Fibroblast of lung (primary cell): ENCODE measurements at regions not wholly inside any gene's neighbourhood (a gene's known extent, or its start where the extent isn't known, plus 50 kb on each side); places are given as distances from the start of the nearest gene placed in this dataset.
A peak's percentile ranks its signal among the peaks of the same experiment; 100 is the strongest.

Experiments
- DNase-seq, 2 donors: peaks; one replicate each; pipeline versions ENCODE4 v3.0.0 to v3.0.0-alpha.2; 2010; ENCODE audit warnings: low read depth in 2 of 2
- H2AFZ ChIP-seq: 2 replicates; pipeline ENCODE4 v1.5.1; 2012; ENCODE audit warnings: low read length, control low read depth, inconsistent platforms
- H3K27ac ChIP-seq: 2 replicates; pipeline ENCODE4 v1.5.1; 2011; ENCODE audit warnings: low read length, control low read depth; ENCODE audit not compliant: insufficient read depth
- H3K27me3 ChIP-seq: 2 replicates; pipeline ENCODE4 v1.5.1; 2011; ENCODE audit warnings: mild to moderate bottlenecking, low read length; ENCODE audit not compliant: control insufficient read depth, insufficient read depth
- H3K36me3 ChIP-seq: 2 replicates; pipeline ENCODE4 v1.5.1; 2011; ENCODE audit warnings: low read length; ENCODE audit not compliant: control insufficient read depth, insufficient read depth
- H3K4me1 ChIP-seq: 2 replicates; pipeline ENCODE4 v1.5.1; 2011; ENCODE audit warnings: low read length; ENCODE audit not compliant: control insufficient read depth, insufficient read depth; ENCODE audit errors: extremely low read depth
- H3K4me2 ChIP-seq: 2 replicates; pipeline ENCODE4 v1.5.1; 2011; ENCODE audit warnings: low read length, control low read depth; ENCODE audit not compliant: insufficient read depth; ENCODE audit errors: extremely low read depth
- H3K4me3 ChIP-seq, 4 experiments: fragments of 200-600 bp in 1 of 4; sonication (generic) in 1 of 4; replicated peaks in 1 of 4; 2 replicates each; pipeline ENCODE4 v1.5.1; 2011 to 2016; ENCODE audit warnings: low read length in 4 of 4, low read depth in 3 of 4, mild to moderate bottlenecking in 3 of 4, control low read depth in 2 of 4, inconsistent platforms in 1 of 4, mixed read lengths in 1 of 4; ENCODE audit not compliant: insufficient read depth in 1 of 4; ENCODE audit errors: control extremely low read depth in 1 of 4
- H3K79me2 ChIP-seq: 2 replicates; pipeline ENCODE4 v1.5.1; 2012; ENCODE audit warnings: mild to moderate bottlenecking, low read length, inconsistent platforms; ENCODE audit not compliant: control insufficient read depth, insufficient read depth
- H3K9ac ChIP-seq: 2 replicates; pipeline ENCODE4 v1.5.1; 2011; ENCODE audit warnings: mild to moderate bottlenecking, low read length, control low read depth; ENCODE audit not compliant: insufficient read depth
- H3K9me3 ChIP-seq: 2 replicates; pipeline ENCODE4 v1.5.1; 2012; ENCODE audit warnings: low read depth, low read length; ENCODE audit not compliant: control insufficient read depth, insufficient read depth
- H4K20me1 ChIP-seq: 2 replicates; pipeline ENCODE4 v1.5.1; 2011; ENCODE audit warnings: low read length; ENCODE audit not compliant: control insufficient read depth, insufficient read depth; ENCODE audit errors: extremely low read depth
- EZH2 ChIP-seq: IDR thresholded peaks from 2 replicates; pipeline ENCODE4 v1.5.1; 2012; ENCODE audit warnings: low read length, control low read depth, mild to moderate bottlenecking; ENCODE audit errors: missing control alignments
- TF ChIP-seq, protein P1 (sequence below), 2 donors: IDR thresholded peaks in 1 of 2; conservative IDR thresholded peaks in 1 of 2; 1 replicate in 1 of 2; 2 replicates in 1 of 2; pipeline ENCODE4 v1.5.1; 2011 to 2012; ENCODE audit warnings: low read length in 2 of 2, control low read depth in 1 of 2, inconsistent platforms in 1 of 2, low read depth in 1 of 2, mild to moderate bottlenecking in 1 of 2

DNA sequence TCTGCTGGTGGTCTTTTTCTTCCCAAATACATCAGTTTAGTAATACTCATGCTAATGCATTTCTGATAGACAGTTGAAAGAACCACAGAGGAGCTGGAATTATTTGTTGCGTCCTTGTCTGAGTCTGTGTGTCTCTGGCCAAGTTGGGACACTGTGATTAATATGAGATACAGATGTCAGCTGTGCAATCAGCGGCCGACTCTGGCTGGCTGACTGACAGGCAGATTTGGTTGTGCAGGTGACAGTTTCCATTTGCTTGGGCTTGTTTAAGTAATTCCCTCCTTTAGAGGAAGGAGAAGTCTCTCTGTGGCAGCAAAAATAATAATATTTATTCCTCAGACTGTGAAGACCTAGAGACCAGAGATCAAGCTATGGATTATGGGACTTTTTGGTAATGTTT is 176.2 kb upstream of the CHRM2 start:
- Histone ChIP-seq H3K9ac (no peak overlapping the region), H3K36me3 (no peaks in the 10 kb centered on the region), H3K27ac (no peak overlapping the region), H3K4me3 (no peak overlapping the region), H4K20me1 (no peaks in the 10 kb centered on the region), H3K9me3 (no peaks in the 10 kb centered on the region), H3K79me2 (no peaks in the 10 kb centered on the region), H3K4me1 (no peaks in the 10 kb centered on the region), H3K4me2 (no peak overlapping the region), H2AFZ (no peak overlapping the region), H3K27me3 (no peaks in the 10 kb centered on the region)
- no peak for DNase-seq
- TF ChIP-seq, protein P1, sequence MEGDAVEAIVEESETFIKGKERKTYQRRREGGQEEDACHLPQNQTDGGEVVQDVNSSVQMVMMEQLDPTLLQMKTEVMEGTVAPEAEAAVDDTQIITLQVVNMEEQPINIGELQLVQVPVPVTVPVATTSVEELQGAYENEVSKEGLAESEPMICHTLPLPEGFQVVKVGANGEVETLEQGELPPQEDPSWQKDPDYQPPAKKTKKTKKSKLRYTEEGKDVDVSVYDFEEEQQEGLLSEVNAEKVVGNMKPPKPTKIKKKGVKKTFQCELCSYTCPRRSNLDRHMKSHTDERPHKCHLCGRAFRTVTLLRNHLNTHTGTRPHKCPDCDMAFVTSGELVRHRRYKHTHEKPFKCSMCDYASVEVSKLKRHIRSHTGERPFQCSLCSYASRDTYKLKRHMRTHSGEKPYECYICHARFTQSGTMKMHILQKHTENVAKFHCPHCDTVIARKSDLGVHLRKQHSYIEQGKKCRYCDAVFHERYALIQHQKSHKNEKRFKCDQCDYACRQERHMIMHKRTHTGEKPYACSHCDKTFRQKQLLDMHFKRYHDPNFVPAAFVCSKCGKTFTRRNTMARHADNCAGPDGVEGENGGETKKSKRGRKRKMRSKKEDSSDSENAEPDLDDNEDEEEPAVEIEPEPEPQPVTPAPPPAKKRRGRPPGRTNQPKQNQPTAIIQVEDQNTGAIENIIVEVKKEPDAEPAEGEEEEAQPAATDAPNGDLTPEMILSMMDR (conservative IDR thresholded peaks at IDR 0.05 in 1 of 2, IDR thresholded peaks at IDR 0.05 in 1 of 2; ENCODE audit: low read depth in 1 of 2, low read length in 2 of 2), result no peak
- no peak for TF ChIP-seq EZH2

DNA sequence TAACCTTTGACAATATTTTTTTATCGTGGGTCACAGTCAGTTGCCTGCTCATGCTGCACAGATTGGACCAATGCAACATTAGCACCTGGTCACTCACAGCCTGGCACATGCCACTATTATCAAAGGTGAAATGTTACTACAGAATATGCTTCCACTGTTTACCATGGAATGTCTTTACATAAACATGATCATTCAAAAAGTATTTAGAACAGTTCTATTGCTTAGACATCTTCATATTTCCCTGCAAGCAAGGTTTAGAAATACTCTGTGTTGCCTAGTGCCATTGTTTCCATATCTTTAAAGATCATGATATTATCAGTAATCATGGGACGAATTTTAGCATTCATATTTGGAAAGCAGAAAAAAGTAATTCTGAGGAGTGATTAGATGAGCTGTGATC is 179.9 kb upstream of the CHRM2 start:
- DNase-seq, result no peak
- no peaks in the 10 kb centered on the region for H3K27me3 ChIP-seq
- H3K4me1 ChIP-seq, result no peaks in the 10 kb centered on the region
- no peak overlapping the region for H3K27ac ChIP-seq
- H4K20me1 ChIP-seq, result no peaks in the 10 kb centered on the region
- H3K9me3 ChIP-seq, result no peaks in the 10 kb centered on the region
- TF ChIP-seq, protein P1 (conservative IDR thresholded peaks at IDR 0.05 in 1 of 2, IDR thresholded peaks at IDR 0.05 in 1 of 2; ENCODE audit: low read depth in 1 of 2, low read length in 2 of 2), result no peak
- TF ChIP-seq EZH2, result no peak
- H3K4me3 ChIP-seq, result no peak overlapping the region
- no peaks in the 10 kb centered on the region for H3K36me3 ChIP-seq
- no peak overlapping the region for H2AFZ ChIP-seq
- no peak overlapping the region for H3K9ac ChIP-seq
- no peaks in the 10 kb centered on the region for H3K79me2 ChIP-seq
- H3K4me2 ChIP-seq, result no peak overlapping the region

DNA sequence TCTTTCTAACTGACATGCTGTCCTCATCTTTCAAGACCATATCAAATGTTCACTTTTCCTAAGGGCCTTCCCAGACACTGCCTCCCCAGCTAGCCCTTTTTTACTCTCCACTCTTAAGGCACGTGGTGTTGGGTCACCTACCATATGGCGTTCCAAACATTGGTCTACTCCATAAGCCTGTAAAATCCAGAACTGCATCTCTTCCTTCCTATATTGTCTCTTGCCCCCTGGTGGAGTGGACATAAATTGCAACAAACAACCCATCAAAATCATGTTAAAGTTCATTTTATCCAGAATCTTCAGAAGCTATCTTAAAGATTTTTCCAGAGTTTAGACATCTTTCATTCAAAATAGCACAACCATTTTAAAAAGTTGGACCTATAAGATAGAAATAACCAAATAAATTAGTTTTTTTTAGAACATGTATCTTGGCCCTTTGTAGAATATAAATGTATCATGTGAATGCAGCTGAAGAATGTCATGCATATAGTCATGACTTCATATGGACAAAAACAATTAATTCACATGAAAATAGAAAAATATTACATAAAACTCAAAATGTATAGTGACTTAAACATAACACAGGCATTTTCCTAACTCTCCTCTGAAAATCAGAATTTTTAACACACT is 180.6 kb upstream of the CHRM2 start:
- peak; percentile 25 to 40 for DNase-seq
- Histone ChIP-seq H3K4me3 (no peak overlapping the region), H3K9me3 (no peaks in the 10 kb centered on the region)

More for the DNA sequence above, 180.6 kb upstream of the CHRM2 start:
- TF ChIP-seq EZH2, result no peak
- TF ChIP-seq, protein P1 (conservative IDR thresholded peaks at IDR 0.05 in 1 of 2, IDR thresholded peaks at IDR 0.05 in 1 of 2; ENCODE audit: low read depth in 1 of 2, low read length in 2 of 2), result peak; percentile 44 to 68
- no peaks in the 10 kb centered on the region for H3K79me2 ChIP-seq
- no peak overlapping the region for H3K9ac ChIP-seq
- H4K20me1 ChIP-seq, result no peaks in the 10 kb centered on the region
- no peaks in the 10 kb centered on the region for H3K36me3 ChIP-seq
- H3K4me1 ChIP-seq, result no peaks in the 10 kb centered on the region
- no peak overlapping the region for H3K4me2 ChIP-seq
- H3K27ac ChIP-seq, result no peak overlapping the region
- H3K27me3 ChIP-seq, result no peaks in the 10 kb centered on the region
- no peak overlapping the region for H2AFZ ChIP-seq
